CD14-positive monocyte (primary cell): ENCODE measurements at regions not wholly inside any gene's neighbourhood (a gene's known extent, or its start where the extent isn't known, plus 50 kb on each side); places are given as distances from the start of the nearest gene placed in this dataset.
"Not testable (repeated sequence)": the region's sequence is repeated elsewhere in the genome, so short reads cannot be mapped to it uniquely, and the experiment has no call there.

ENCODE experiments used
- DNase-seq, 3 donors: peaks; one replicate each; pipeline ENCODE4 v3.0.0-alpha.2; 2011 to 2022
- H2AFZ ChIP-seq: 2 replicates; pipeline ENCODE4 v1.6.0; 2012; ENCODE audit warnings: mild to moderate bottlenecking, low read depth, low read length, inconsistent platforms; ENCODE audit not compliant: insufficient read depth, poor library complexity, severe bottlenecking
- H3K27ac ChIP-seq, 2 donors: 1 replicate in 1 of 2; 2 replicates in 1 of 2; pipeline ENCODE4 v1.5.1; 2012 to 2013; ENCODE audit warnings: low read length in 2 of 2, control low read depth in 1 of 2, inconsistent platforms in 1 of 2, low read depth in 1 of 2, mild to moderate bottlenecking in 1 of 2
- H3K27me3 ChIP-seq, 2 donors: one replicate each; pipeline versions ENCODE4 v1.6.0 to v1.6.1; 2011 to 2013; ENCODE audit warnings: low read length in 2 of 2; ENCODE audit not compliant: control insufficient read depth in 2 of 2, insufficient read depth in 2 of 2
- H3K36me3 ChIP-seq, 2 donors: replicated peaks in 1 of 2; 1 replicate in 1 of 2; 2 replicates in 1 of 2; pipeline versions ENCODE4 v1.5.1 to v1.6.1; 2012 to 2013; ENCODE audit warnings: low read length in 2 of 2, control low read depth in 1 of 2, inconsistent platforms in 1 of 2, mild to moderate bottlenecking in 1 of 2; ENCODE audit not compliant: insufficient read depth in 2 of 2, control insufficient read depth in 1 of 2
- H3K4me1 ChIP-seq, 2 donors: 1 replicate in 1 of 2; 2 replicates in 1 of 2; pipeline versions ENCODE4 v1.5.1 to v1.6.1; 2012 to 2013; ENCODE audit warnings: low read length in 2 of 2, control low read depth in 1 of 2, inconsistent platforms in 1 of 2, mild to moderate bottlenecking in 1 of 2, moderate library complexity in 1 of 2; ENCODE audit not compliant: insufficient read depth in 2 of 2, control insufficient read depth in 1 of 2
- H3K4me2 ChIP-seq: replicated peaks from 2 replicates; pipeline ENCODE3; 2012; ENCODE audit warnings: low read length, moderate library complexity, mild to moderate bottlenecking; ENCODE audit not compliant: poor library complexity, severe bottlenecking; ENCODE audit errors: extremely low read depth
- H3K4me3 ChIP-seq, 3 experiments: fragments of 200-600 bp in 1 of 3; sonication (generic) in 1 of 3; replicated peaks in 1 of 3; 1 replicate in 2 of 3; 2 replicates in 1 of 3; pipeline ENCODE4 v1.5.1; 2011 to 2013; ENCODE audit warnings: low read length in 3 of 3, mild to moderate bottlenecking in 3 of 3, control low read depth in 2 of 3, low read depth in 2 of 3, inconsistent platforms in 1 of 3, moderate library complexity in 1 of 3
- H3K79me2 ChIP-seq: 2 replicates; pipeline ENCODE4 v1.6.0; 2012; ENCODE audit warnings: mild to moderate bottlenecking, control low read depth, inconsistent platforms, low read length, moderate library complexity; ENCODE audit not compliant: insufficient read depth
- H3K9ac ChIP-seq: 2 replicates; pipeline ENCODE4 v1.6.0; 2017; ENCODE audit warnings: low read length, mild to moderate bottlenecking; ENCODE audit not compliant: insufficient read depth, poor library complexity, severe bottlenecking
- H3K9me3 ChIP-seq, 2 donors: replicated peaks in 1 of 2; 1 replicate in 1 of 2; 2 replicates in 1 of 2; pipeline versions ENCODE4 v1.5.1 to v1.6.1; 2012 to 2013; ENCODE audit warnings: low read length in 2 of 2, control low read depth in 1 of 2; ENCODE audit not compliant: control insufficient read depth in 1 of 2, insufficient read depth in 1 of 2
- H4K20me1 ChIP-seq: 2 replicates; pipeline ENCODE4 v1.6.0; 2012; ENCODE audit warnings: mild to moderate bottlenecking, low read length, control low read depth, moderate library complexity; ENCODE audit not compliant: insufficient read depth
- H3K27ac Mint-ChIP-seq, 7 donors: one replicate each; pipeline ENCODE4 v1.8.0; 2020; ENCODE audit warnings: mild to moderate bottlenecking in 7 of 7, mixed read lengths in 7 of 7, moderate library complexity in 6 of 7, inconsistent platforms in 2 of 7
- H3K27me3 Mint-ChIP-seq, 3 donors: one replicate each; pipeline ENCODE4 v1.8.0; 2021 to 2022; ENCODE audit warnings: low read depth in 3 of 3, mild to moderate bottlenecking in 3 of 3, mixed read lengths in 3 of 3, moderate library complexity in 3 of 3, inconsistent platforms in 1 of 3
- H3K36me3 Mint-ChIP-seq, 2 donors: one replicate each; pipeline ENCODE4 v1.8.0; 2020; ENCODE audit warnings: mixed read lengths in 2 of 2, inconsistent platforms in 1 of 2, mild to moderate bottlenecking in 1 of 2
- H3K4me1 Mint-ChIP-seq: one replicate; pipeline ENCODE4 v1.8.0; 2020; ENCODE audit warnings: mild to moderate bottlenecking, mixed read lengths
- H3K4me3 Mint-ChIP-seq, 2 donors: one replicate each; pipeline ENCODE4 v1.8.0; 2020; ENCODE audit warnings: mild to moderate bottlenecking in 2 of 2, mixed read lengths in 2 of 2, moderate library complexity in 1 of 2
- H3K9me3 Mint-ChIP-seq, 7 donors: one replicate each; pipeline ENCODE4 v1.8.0; 2020 to 2022; ENCODE audit warnings: mixed read lengths in 7 of 7, mild to moderate bottlenecking in 6 of 7, moderate library complexity in 6 of 7, inconsistent platforms in 2 of 7
- WGBS: methylation state at CpG from one replicate; pipeline ENCODE4 v1.1.5; 2013; ENCODE audit warnings: missing lambda C conversion rate; ENCODE audit not compliant: insufficient coverage; 5-methylcytosine and 5-hydroxymethylcytosine counted together
- intact Hi-C, 2 donors: fragments of 100-400 bp; cut with micrococcal nuclease; formaldehyde crosslinking; loops; one replicate each; pipeline versions ENCODE4 v1.15.0 to v1.15.1; 2023
- TF ChIP-seq, protein P1 (sequence below): fragments of 200-600 bp; IDR thresholded peaks from one replicate; pipeline ENCODE4 v1.8.0; 2022; ENCODE audit warnings: antibody characterized with exemption, mild to moderate bottlenecking

DNA sequence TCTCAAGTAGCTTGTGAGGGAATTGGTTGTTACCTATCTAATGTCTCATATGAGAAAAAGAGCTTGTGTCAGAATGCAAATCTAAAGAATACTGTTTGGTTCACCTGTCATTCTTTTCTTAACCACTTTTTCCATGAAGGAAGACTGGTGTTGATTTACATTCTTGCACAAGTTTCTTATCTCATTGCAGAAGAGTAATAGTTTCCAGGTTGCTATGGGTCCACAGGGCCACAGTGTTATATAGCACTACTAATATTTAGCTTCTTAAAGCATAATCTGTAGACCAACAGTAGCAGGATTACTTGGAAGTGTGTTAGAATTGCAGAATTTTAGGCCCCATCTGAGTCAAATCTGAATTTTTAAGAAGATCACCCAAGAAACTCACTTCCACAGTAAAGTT lies 697.5 kb downstream of the GBE1 start:
- Histone ChIP-seq H4K20me1 (no peaks in the 10 kb centered on the region), H3K9me3 (peaks cover 9 to 12% of the 10 kb centered on the region in 2 donors), H3K36me3 (no peaks in the 10 kb centered on the region), H3K27me3 (no peaks in the 10 kb centered on the region), H3K4me2 (no peak overlapping the region), H3K4me1 (no peaks in the 10 kb centered on the region), H3K4me3 (no peak overlapping the region), H3K27ac (no peak overlapping the region), H3K79me2 (no peaks in the 10 kb centered on the region), H2AFZ (no peak overlapping the region), H3K9ac (no peak overlapping the region)
- no peaks in the 10 kb centered on the region for H3K27me3 Mint-ChIP-seq
- H3K4me1 Mint-ChIP-seq, result no peaks in the 10 kb centered on the region
- peaks cover 0 to 15% (median 9%) of the 10 kb centered on the region in 7 donors for H3K9me3 Mint-ChIP-seq
- no peak overlapping the region for H3K27ac Mint-ChIP-seq
- DNase-seq, result no peak
- H3K4me3 Mint-ChIP-seq, result no peak overlapping the region
- intact Hi-C loops, result no loop called here
- TF ChIP-seq, protein P1, sequence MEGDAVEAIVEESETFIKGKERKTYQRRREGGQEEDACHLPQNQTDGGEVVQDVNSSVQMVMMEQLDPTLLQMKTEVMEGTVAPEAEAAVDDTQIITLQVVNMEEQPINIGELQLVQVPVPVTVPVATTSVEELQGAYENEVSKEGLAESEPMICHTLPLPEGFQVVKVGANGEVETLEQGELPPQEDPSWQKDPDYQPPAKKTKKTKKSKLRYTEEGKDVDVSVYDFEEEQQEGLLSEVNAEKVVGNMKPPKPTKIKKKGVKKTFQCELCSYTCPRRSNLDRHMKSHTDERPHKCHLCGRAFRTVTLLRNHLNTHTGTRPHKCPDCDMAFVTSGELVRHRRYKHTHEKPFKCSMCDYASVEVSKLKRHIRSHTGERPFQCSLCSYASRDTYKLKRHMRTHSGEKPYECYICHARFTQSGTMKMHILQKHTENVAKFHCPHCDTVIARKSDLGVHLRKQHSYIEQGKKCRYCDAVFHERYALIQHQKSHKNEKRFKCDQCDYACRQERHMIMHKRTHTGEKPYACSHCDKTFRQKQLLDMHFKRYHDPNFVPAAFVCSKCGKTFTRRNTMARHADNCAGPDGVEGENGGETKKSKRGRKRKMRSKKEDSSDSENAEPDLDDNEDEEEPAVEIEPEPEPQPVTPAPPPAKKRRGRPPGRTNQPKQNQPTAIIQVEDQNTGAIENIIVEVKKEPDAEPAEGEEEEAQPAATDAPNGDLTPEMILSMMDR, result no peak
- H3K36me3 Mint-ChIP-seq, result no peaks in the 10 kb centered on the region

DNA sequence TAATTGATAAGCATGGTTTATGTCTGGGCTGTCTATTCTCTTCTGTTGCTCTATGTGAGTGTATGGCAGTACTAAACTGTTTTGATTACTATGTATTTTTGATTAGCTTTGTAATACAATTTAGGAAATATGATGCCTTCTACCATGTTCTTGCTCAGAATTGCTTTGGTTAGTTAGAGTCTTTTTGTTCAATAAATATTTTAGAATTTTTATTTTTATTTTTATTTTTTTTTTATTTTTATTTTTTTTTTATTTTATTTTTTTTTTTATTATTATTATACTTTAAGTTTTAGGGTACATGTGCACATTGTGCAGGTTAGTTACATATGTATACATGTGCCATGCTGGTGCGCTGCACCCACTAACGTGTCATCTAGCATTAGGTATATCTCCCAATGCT lies 710.3 kb downstream of the GBE1 start:
- intact Hi-C loops, DNase-seq, H3K27ac Mint-ChIP-seq, H3K36me3 Mint-ChIP-seq, H3K27ac ChIP-seq, H3K4me2 ChIP-seq, H3K9ac ChIP-seq, H3K36me3 ChIP-seq, H3K27me3 ChIP-seq, H3K9me3 Mint-ChIP-seq, H2AFZ ChIP-seq, H3K79me2 ChIP-seq, H3K4me1 Mint-ChIP-seq, H3K4me1 ChIP-seq, H4K20me1 ChIP-seq, H3K4me3 Mint-ChIP-seq, H3K27me3 Mint-ChIP-seq, H3K9me3 ChIP-seq, H3K4me3 ChIP-seq: not testable (repeated sequence)
- WGBS, result no CpG with 5 or more reads among the region's 2 CpGs
